HTR-8/SVneo (cell line): ENCODE measurements at regions not wholly inside any gene's neighbourhood (a gene's known extent, or its start where the extent isn't known, plus 50 kb on each side); places are given as distances from the start of the nearest gene placed in this dataset.
"Not testable (repeated sequence)": the region's sequence is repeated elsewhere in the genome, so short reads cannot be mapped to it uniquely, and the experiment has no call there.

ENCODE experiments used
- DNase-seq: peaks from one replicate; pipeline ENCODE4 v3.0.0; 2011; ENCODE audit warnings: low spot score, mixed read lengths; ENCODE audit not compliant: insufficient read length
- FAIRE-seq: peaks from 2 replicates; lab custom pipeline; 2011; peaks lifted over from hg19 to GRCh38; lab: Jason Lieb, UNC

DNA sequence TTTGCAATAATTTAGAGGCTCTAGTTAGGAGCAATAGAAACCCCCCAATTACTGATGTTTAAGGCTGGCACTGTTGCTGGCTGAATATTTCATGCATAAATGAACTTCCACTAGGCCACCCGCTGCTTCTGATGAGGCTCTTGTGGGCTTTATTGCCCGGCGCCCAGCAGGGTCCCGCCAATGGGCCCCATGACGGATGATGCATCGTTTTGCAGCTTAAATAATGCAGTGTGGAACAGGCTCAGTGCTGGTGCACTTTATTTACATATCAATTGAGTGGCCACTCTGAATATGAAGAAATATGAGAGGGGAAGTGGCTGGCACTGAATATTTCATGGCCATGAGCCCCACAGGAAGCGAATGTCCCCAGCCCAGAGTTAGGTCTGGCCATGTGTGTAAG is 155.3 kb upstream of the MAFB start:
- FAIRE-seq: no peak
- no peak for DNase-seq

- FAIRE-seq: no peak
- DNase-seq: no peak
These were observed 159.1 kb upstream of the MAFB start for GRCh38 chr20:40848096-40848495.

- no peak for DNase-seq
- FAIRE-seq: peak; percentile 44
These were observed 159.5 kb upstream of the MAFB start for GRCh38 chr20:40848526-40848925.

DNA sequence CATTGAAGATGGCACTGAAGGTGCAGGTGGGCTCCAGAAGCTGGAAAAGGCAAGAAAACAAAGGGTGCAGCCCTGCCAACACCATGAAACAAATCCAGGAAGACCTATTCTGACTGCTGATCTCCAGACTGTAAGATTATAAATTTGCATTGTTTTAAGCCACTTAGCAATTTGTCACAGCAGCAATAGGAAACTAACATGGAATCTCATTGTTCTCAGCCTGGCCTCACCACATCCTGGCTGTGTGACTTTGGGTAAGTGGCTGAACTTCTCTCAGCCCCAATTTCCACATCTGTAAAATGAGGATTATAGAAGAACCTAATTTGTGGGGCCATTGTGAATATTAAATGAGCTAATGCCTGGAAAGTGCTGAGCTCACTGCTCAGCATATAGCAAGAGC is 160.4 kb upstream of the MAFB start:
- DNase-seq: no peak
- no peak for FAIRE-seq

DNA sequence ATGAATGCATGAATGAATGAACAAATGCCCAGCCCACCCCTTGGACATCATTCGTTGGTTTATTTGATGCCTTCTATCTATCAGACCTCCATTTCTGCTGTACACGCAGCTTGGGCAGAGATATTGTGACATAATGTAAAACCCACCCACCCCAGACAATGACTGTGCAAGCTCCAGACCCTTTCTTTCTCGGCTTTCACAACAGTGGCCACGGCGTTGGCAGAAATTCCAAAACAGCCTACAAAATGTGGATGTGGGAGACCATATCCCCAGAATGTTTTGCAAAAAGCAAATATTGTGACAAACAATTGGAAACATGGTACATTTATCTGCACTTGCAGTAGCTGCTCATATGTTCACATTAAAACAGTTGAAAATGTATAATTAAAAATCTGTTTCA is 162.0 kb upstream of the MAFB start:
- DNase-seq: no peak
- no peak for FAIRE-seq

GRCh38 chr20:40855269-40855668 is 166.2 kb upstream of the MAFB start:
- FAIRE-seq (no peak), DNase-seq (no peak)

- no peak for FAIRE-seq
These were observed 167.6 kb upstream of the MAFB start for GRCh38 chr20:40856653-40857052.

DNA sequence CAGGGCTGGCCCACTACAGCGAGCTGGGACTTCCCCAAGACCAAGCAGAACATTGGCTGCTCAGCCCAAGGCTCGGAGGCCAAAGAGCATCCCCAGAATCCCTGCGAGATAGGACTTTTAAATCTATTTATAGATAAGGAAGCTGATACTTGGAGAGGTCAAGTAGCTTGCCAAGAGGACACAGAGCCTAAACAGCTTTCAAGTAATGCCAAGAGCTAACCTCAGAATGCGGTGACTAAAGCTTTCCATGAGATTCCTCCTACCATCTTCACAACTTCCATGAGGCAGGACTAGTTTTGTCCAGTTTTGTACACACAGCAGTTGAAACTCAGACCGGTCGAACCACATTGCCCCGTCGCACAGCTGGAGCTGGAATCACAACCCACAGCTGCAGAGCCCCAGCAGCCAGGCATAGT is 168.1 kb upstream of the TOP1 start:
- FAIRE-seq (peak; percentile 57), DNase-seq (no peak)

More at GRCh38 chr20:40856653-40857052, 167.6 kb upstream of the MAFB start:
- DNase-seq: no peak

DNA sequence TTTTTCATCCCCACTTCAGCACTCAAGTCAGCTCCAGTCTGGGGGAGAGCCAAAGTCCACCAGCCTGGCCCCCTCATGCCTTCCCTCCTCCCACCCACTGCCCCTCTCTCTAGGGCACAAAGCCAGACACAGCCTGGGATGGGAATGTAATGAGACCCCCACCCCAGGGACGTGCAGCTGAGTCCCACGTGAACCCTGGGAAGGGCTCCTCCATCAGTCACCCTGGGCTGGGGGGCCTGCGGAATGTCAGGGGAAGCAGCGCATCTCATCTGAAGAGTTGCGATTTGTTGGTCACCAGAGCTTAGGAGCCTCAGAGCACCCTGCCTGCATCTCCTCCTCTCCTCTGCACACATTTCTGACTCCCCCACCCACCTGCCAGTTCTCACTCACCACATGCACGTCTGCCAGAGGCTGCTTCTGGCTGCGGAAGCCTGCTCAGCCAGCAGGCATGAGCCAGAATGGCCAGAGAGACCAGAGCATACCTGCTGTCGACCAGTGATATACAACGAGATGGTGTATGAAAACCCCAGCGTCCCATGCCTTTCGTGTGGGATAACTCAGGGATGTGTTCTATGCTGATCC is 167.1 kb upstream of the TOP1 start:
- FAIRE-seq (no peak), DNase-seq (no peak)

DNA sequence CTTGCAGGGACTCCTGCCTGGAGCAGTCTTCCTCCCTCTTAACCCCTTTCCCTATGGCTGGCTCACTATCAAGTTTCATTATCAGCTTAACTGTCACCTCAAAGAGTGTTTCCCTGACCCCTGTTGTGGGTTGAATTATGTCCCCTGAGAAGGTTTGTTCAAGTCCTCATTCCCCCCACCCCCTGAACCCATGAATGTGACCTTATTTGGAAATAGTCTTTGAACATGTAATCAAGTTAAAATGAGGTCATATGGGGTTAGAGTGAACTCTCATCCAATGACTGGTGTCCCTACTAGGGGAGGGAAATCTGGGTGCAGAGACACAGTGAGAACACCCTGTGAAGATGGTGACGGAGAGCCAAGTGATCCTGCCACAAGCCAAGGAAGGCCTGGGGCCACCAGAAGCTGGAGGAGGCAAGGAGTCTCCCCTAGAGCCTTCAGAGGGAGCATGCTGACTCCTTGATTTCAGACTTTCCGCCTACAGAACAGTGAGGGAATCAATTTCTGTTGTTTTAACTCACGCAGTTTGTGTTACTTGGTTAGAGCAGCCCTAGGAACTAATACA is 165.2 kb upstream of the TOP1 start:
- DNase-seq (no peak), FAIRE-seq (no peak)

GRCh38 chr20:40864470-40864869 is 164.2 kb upstream of the TOP1 start:
- DNase-seq (no peak), FAIRE-seq (no peak)

DNA sequence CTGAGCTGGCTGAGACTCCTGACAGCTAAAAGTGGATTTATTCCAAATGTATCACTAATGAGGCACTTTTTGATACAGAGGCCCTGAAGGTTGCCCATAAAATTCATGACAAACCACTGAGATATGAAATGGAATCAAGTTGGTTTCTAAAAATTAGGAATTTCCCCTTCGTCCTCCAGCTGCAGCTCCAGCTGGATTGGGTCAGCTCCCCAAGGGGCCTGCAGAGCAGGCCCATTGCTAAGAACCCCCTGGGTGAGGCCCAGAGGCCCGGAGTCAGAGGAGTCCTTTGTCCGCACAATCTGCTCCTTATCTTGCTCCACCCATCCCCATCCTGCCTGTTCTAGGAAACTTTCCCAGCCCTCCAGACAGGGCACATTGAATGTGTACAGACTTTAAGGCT is 163.5 kb upstream of the TOP1 start:
- FAIRE-seq: no peak
- no peak for DNase-seq

DNA sequence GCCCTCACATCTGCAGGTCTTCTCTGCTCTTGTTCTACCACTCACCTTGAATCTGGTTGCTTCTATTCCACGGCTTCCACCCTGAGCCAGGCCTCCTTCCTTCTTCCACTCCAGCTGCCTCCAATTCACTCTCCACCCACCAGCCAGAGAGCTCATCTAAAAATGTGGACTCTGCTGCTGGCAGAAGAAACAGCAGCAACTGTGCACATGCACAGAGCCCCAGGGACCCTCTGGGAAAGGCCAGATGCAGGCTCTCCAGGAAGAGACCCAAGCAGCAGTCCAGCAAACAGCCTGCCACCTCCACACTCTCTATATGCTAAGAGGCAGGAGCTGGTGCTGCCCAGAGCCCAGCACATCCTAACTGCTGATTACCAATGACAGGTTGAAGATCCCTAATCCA is 162.6 kb upstream of the TOP1 start:
- FAIRE-seq (no peak), DNase-seq (no peak)

- no peak for DNase-seq
- FAIRE-seq: peak; percentile 77
These were observed 159.9 kb upstream of the TOP1 start for GRCh38 chr20:40868551-40869217.

- DNase-seq: no peak
- no peak for FAIRE-seq
These were observed 159.1 kb upstream of the TOP1 start for GRCh38 chr20:40869218-40870147.

DNA sequence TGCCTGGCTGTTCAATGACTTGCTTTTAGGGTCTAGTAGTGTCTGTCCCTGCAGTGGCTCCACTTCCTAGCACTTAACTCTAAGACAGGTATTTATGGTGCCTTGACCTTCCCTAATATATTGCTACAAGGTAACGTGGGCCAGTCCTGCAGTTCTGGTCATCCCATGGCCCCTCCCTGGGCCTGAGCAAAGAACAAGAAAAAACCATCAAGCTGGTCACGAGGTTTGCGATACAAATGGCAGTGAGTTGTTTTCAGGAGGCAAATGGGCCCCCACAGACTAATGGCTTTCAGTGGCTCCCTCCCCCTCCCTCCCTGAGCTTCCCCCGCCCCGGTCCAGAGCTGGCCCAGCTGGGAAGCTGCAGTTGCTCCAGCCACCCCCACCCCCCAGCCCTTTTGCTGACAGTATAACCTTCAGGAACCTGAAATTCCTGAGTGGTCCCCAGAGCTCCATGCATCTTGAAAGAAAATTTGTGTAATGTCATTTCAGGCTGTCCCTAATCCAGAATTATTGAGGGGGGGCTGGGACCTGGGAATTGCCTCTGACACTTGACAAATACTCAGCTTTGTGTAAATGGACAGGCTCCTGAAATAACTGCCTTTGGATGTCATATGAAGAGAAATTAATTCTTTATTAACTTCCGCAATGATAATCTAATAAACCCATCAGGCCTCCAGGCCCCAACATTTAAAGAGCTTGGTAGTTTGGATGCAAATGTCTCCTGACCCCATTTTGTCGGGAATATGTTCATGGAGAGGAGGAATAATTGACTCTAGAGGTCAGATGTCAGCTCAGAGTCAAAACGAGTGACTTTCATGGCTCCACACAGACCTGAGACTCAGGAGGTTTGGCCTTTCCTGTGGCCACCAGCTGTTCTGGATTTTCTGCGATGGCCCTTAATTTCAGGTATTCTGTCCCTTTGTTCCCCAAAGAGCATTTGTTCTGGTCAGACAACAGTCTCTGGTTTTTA is 153.2 kb upstream of the TOP1 start:
- DNase-seq (no peak), FAIRE-seq (no peak)

GRCh38 chr20:40878099-40878498 is 150.5 kb upstream of the TOP1 start:
- not testable (repeated sequence) for FAIRE-seq, DNase-seq

GRCh38 chr20:40880063-40880728 is 148.4 kb upstream of the TOP1 start:
- FAIRE-seq: no peak
- DNase-seq: no peak

DNA sequence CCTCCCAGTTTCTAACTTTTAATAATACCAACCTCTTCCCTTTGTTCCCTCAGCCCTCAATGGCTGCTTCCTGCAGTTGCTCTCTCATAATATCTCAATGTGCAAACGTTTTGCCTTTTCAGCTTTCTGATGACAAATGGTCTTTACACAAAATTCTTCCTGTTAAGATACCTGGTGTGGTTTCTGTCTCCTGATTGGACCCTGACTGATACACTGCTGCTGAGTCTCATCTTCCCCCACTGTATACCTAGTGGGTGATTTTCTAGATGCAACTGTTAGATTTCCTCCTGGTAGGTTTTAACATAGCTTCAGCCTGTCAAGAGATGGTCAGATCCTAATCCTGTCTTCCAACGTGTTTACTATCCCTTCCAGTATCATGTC is 147.9 kb upstream of the TOP1 start:
- no peak for DNase-seq
- no peak for FAIRE-seq
